Trophoblast cell (in vitro differentiated cells and primary cell): ENCODE measurements at regions not wholly inside any gene's neighbourhood (a gene's known extent, or its start where the extent isn't known, plus 50 kb on each side); places are given as distances from the start of the nearest gene placed in this dataset.

Experiments
- DNase-seq, 2 donors: peaks; one replicate each; pipeline ENCODE4 v3.0.0-alpha.2; 2016
- H2AFZ ChIP-seq: 2 replicates; pipeline ENCODE4 v1.6.1; 2013; ENCODE audit warnings: low read length, moderate library complexity, mild to moderate bottlenecking; ENCODE audit not compliant: insufficient read depth, poor library complexity
- H2AK5ac ChIP-seq: 2 replicates; pipeline ENCODE4 v1.6.1; 2013; ENCODE audit warnings: mild to moderate bottlenecking, low read length
- H2BK120ac ChIP-seq: 2 replicates; pipeline ENCODE4 v1.6.1; 2013; ENCODE audit warnings: low read length, mild to moderate bottlenecking, moderate library complexity; ENCODE audit not compliant: insufficient read depth, poor library complexity
- H2BK12ac ChIP-seq: 2 replicates; pipeline ENCODE4 v1.6.1; 2013; ENCODE audit warnings: mild to moderate bottlenecking, low read length, moderate library complexity
- H2BK5ac ChIP-seq: 2 replicates; pipeline ENCODE4 v1.6.1; 2013; ENCODE audit warnings: low read length, low read depth, moderate library complexity, mild to moderate bottlenecking; ENCODE audit not compliant: poor library complexity
- H3K14ac ChIP-seq: 2 replicates; pipeline ENCODE4 v1.6.1; 2013; ENCODE audit warnings: mild to moderate bottlenecking, low read length
- H3K18ac ChIP-seq: 2 replicates; pipeline ENCODE4 v1.6.1; 2013; ENCODE audit warnings: mild to moderate bottlenecking, low read length
- H3K23ac ChIP-seq: 2 replicates; pipeline ENCODE4 v1.6.1; 2013; ENCODE audit warnings: low read length
- H3K27ac ChIP-seq: 2 replicates; pipeline ENCODE4 v1.5.1; 2013; ENCODE audit warnings: low read depth, mild to moderate bottlenecking, inconsistent platforms, low read length, moderate library complexity
- H3K27me3 ChIP-seq: 2 replicates; pipeline ENCODE4 v1.6.1; 2013; ENCODE audit warnings: inconsistent platforms, mild to moderate bottlenecking, low read length, moderate library complexity; ENCODE audit not compliant: insufficient read depth
- H3K36me3 ChIP-seq, 2 experiments: 1 replicate in 1 of 2; 2 replicates in 1 of 2; pipeline ENCODE4 v1.6.1; 2013; ENCODE audit warnings: low read length in 2 of 2, mild to moderate bottlenecking in 2 of 2, moderate library complexity in 1 of 2; ENCODE audit not compliant: insufficient read depth in 2 of 2, control insufficient read depth in 1 of 2
- H3K4ac ChIP-seq: 2 replicates; pipeline ENCODE4 v1.6.1; 2013; ENCODE audit warnings: low read depth, mild to moderate bottlenecking, low read length, moderate library complexity
- H3K4me1 ChIP-seq, 2 experiments: 1 replicate in 1 of 2; 2 replicates in 1 of 2; pipeline ENCODE4 v1.6.1; 2013; ENCODE audit warnings: low read length in 2 of 2, mild to moderate bottlenecking in 2 of 2, moderate library complexity in 1 of 2; ENCODE audit not compliant: insufficient read depth in 2 of 2, control insufficient read depth in 1 of 2
- H3K4me2 ChIP-seq: 2 replicates; pipeline ENCODE4 v1.6.1; 2013; ENCODE audit warnings: inconsistent platforms, mild to moderate bottlenecking, low read length, moderate library complexity
- H3K4me3 ChIP-seq: 2 replicates; pipeline ENCODE4 v1.5.1; 2013; ENCODE audit warnings: mild to moderate bottlenecking, low read depth, low read length, inconsistent platforms
- H3K79me1 ChIP-seq: one replicate; pipeline ENCODE4 v1.6.1; 2013; ENCODE audit warnings: low read length
- H3K79me2 ChIP-seq: 2 replicates; pipeline ENCODE4 v1.6.1; 2013; ENCODE audit warnings: low read length, mild to moderate bottlenecking; ENCODE audit not compliant: control insufficient read depth, insufficient read depth, poor library complexity
- H3K9ac ChIP-seq: 2 replicates; pipeline ENCODE4 v1.6.1; 2013; ENCODE audit warnings: mild to moderate bottlenecking, low read length
- H3K9me3 ChIP-seq: 2 replicates; pipeline ENCODE4 v1.6.1; 2013; ENCODE audit warnings: low read depth, mild to moderate bottlenecking, control low read depth, inconsistent platforms, low read length; ENCODE audit not compliant: insufficient read depth
- H4K12ac ChIP-seq: 2 replicates; pipeline ENCODE4 v1.6.1; 2013; ENCODE audit warnings: low read depth, mild to moderate bottlenecking, low read length, moderate library complexity
- H4K8ac ChIP-seq: 2 replicates; pipeline ENCODE4 v1.6.1; 2013; ENCODE audit warnings: low read depth, mild to moderate bottlenecking, low read length, moderate library complexity
- H4K91ac ChIP-seq: one replicate; pipeline ENCODE4 v1.6.1; 2013; ENCODE audit warnings: low read depth, mild to moderate bottlenecking, low read length, moderate library complexity
- WGBS: extraction: QIAGEN DNeasy Blood & Tissue Kit; methylation state at CpG from one replicate; pipeline ENCODE4 v1.1.7; 2013; ENCODE audit warnings: missing lambda C conversion rate; ENCODE audit not compliant: insufficient read length, insufficient coverage; ENCODE audit errors: extremely low coverage; 5-methylcytosine and 5-hydroxymethylcytosine counted together

DNA sequence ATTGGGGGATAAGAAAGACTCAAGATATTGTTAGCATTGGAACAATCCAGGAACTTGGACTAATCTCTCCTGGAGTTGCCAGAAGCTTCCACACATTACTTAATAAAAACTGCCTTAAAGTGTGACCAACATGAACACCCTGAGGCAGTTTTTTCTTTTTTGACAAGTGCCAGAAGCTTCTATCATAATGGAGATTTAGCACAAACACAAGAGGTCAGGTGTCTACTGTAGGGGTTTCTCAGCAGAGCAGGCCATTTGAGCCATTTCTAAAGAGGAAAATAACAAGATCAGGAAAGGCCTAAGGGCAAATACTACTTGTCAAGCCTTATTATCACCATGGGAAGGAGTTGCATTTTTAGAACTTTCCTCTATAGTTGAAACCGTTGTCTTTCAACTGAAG is 361.5 kb downstream of the EPM2A start:
- Histone ChIP-seq H3K23ac (no peak overlapping the region), H3K14ac (no peak overlapping the region), H4K8ac (no peak overlapping the region), H2BK12ac (no peak overlapping the region), H2BK5ac (no peak overlapping the region), H3K4me2 (no peak overlapping the region), H3K79me2 (no peaks in the 10 kb centered on the region), H3K79me1 (no peaks in the 10 kb centered on the region), H4K91ac (no peak overlapping the region), H3K4me3 (no peak overlapping the region), H3K9ac (no peak overlapping the region), H4K12ac (no peak overlapping the region), H3K27me3 (no peaks in the 10 kb centered on the region), H2AK5ac (no peak overlapping the region), H2BK120ac (no peak overlapping the region), H3K9me3 (peaks cover 3% of the 10 kb centered on the region), H3K18ac (no peak overlapping the region), H3K4ac (no peak overlapping the region), H3K4me1 (no peaks in the 10 kb centered on the region), H3K27ac (no peak overlapping the region), H2AFZ (no peak overlapping the region), H3K36me3 (no peaks in the 10 kb centered on the region)
- WGBS = no CpG with 5 or more reads among the region's 1 CpG
- peak in 1 of 2 donors; percentile 12 for DNase-seq

DNA sequence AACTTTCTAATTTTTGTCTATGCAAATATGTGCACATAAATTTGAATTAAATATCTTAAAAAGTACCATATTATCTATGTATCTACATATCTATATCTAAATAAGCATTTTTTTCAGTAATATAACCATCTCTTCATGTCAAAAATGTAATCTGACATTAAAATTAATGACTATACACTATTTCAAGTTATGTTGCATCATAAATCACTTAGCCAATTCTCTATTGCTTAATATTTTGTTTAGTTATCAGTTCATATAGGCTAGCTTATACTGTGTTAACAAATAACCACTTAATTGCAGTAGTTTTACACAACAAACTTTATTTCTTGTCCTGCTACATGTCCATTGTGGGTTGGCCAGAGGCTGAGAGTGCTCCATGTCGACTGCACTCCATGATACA is 360.8 kb downstream of the EPM2A start:
- H3K4me3 ChIP-seq = no peak overlapping the region
- H3K79me1 ChIP-seq = no peaks in the 10 kb centered on the region
- no peak overlapping the region for H3K18ac ChIP-seq
- no peaks in the 10 kb centered on the region for H3K36me3 ChIP-seq
- no CpG with 5 or more reads among the region's 1 CpG for WGBS
- no peak overlapping the region for H3K9ac ChIP-seq
- H3K9me3 ChIP-seq = peaks cover 3% of the 10 kb centered on the region
- H3K79me2 ChIP-seq = no peaks in the 10 kb centered on the region
- H2AK5ac ChIP-seq = no peak overlapping the region
- H3K27ac ChIP-seq = no peak overlapping the region
- H3K4ac ChIP-seq = no peak overlapping the region
- H4K91ac ChIP-seq = no peak overlapping the region
- H2BK12ac ChIP-seq = no peak overlapping the region
- no peak overlapping the region for H3K23ac ChIP-seq
- no peak overlapping the region for H3K14ac ChIP-seq
- no peak overlapping the region for H4K8ac ChIP-seq
- no peak overlapping the region for H2BK5ac ChIP-seq
- no peak overlapping the region for H3K4me2 ChIP-seq
- no peak overlapping the region for H2BK120ac ChIP-seq
- no peak for DNase-seq
- no peaks in the 10 kb centered on the region for H3K4me1 ChIP-seq
- no peak overlapping the region for H2AFZ ChIP-seq
- no peak overlapping the region for H4K12ac ChIP-seq
- H3K27me3 ChIP-seq = no peaks in the 10 kb centered on the region

DNA sequence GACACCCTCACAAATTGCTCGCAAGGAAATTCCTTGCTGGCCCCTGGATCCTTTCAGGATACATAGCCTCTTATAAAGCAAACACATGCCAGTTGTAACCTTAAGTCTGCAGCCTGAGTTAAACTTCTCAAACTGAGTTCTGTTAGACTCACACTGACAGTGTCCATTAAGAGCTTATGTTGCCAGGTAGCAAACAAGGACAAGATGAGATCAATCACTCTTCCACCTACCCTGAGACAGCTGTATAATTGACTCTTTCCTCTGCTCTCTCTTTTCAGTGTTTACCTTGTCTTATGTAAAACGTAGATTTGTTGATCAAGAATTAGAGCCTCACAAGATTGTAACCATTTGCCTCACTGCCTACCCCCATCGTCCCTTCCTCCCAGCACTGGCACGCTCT is 359.8 kb downstream of the EPM2A start:
- Histone ChIP-seq H3K79me2 (no peaks in the 10 kb centered on the region), H3K4me3 (no peak overlapping the region), H4K91ac (no peak overlapping the region), H3K4me1 (no peaks in the 10 kb centered on the region), H3K9ac (no peak overlapping the region), H4K8ac (no peak overlapping the region), H2BK5ac (no peak overlapping the region), H4K12ac (no peak overlapping the region), H2BK120ac (no peak overlapping the region), H2BK12ac (no peak overlapping the region), H3K27ac (no peak overlapping the region), H2AFZ (no peak overlapping the region), H3K18ac (no peak overlapping the region), H3K27me3 (no peaks in the 10 kb centered on the region), H3K79me1 (no peaks in the 10 kb centered on the region), H3K36me3 (no peaks in the 10 kb centered on the region), H3K23ac (no peak overlapping the region), H3K14ac (no peak overlapping the region), H2AK5ac (no peak overlapping the region), H3K9me3 (peaks cover 3% of the 10 kb centered on the region), H3K4me2 (no peak overlapping the region), H3K4ac (no peak overlapping the region)
- no CpG with 5 or more reads among the region's 4 CpGs for WGBS
- no peak for DNase-seq

DNA sequence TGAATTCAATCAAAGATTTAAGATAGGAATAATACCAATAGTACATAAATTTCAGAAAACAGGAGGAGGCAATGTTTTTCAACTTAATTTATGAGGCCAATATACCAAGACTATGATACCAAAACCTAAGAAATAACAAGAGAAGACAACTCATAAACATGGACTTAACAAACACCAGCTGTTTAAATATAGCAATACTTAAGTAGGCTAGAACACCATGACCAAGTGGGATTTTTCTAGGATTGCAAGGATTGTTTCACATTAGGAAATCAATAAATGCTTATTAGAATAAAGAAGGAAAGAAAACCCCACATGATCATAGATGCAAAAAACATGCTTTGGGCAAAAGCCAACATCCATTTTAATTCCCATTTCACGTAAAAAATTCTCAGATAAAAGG is 355.1 kb downstream of the EPM2A start:
- no peak overlapping the region for H3K23ac ChIP-seq
- H3K79me2 ChIP-seq = no peaks in the 10 kb centered on the region
- no CpG with 5 or more reads among the region's 1 CpG for WGBS
- no peak overlapping the region for H3K18ac ChIP-seq
- H2AFZ ChIP-seq = no peak overlapping the region
- no peak overlapping the region for H3K4me3 ChIP-seq
- H3K4me2 ChIP-seq = no peak overlapping the region
- H2BK5ac ChIP-seq = no peak overlapping the region
- no peak overlapping the region for H4K12ac ChIP-seq
- H2BK120ac ChIP-seq = no peak overlapping the region
- H2AK5ac ChIP-seq = no peak overlapping the region
- H3K27me3 ChIP-seq = no peaks in the 10 kb centered on the region
- H3K4me1 ChIP-seq = no peaks in the 10 kb centered on the region
- no peaks in the 10 kb centered on the region for H3K79me1 ChIP-seq
- no peak overlapping the region for H4K91ac ChIP-seq
- H3K14ac ChIP-seq = no peak overlapping the region
- no peak overlapping the region for H3K9ac ChIP-seq
- no peak for DNase-seq
- H3K36me3 ChIP-seq = no peaks in the 10 kb centered on the region
- peaks cover 3% of the 10 kb centered on the region for H3K9me3 ChIP-seq
- no peak overlapping the region for H3K4ac ChIP-seq
- H2BK12ac ChIP-seq = no peak overlapping the region
- no peak overlapping the region for H3K27ac ChIP-seq
- H4K8ac ChIP-seq = no peak overlapping the region
